PC-3 (cell line): ENCODE measurements at regions not wholly inside any gene's neighbourhood (a gene's known extent, or its start where the extent isn't known, plus 50 kb on each side); places are given as distances from the start of the nearest gene placed in this dataset.

ENCODE experiments used
- ATAC-seq: fragments of 200-7000 bp; cut with Tn5 transposase; 2 replicates; pipeline ENCODE4 v1.9.1; 2020; ENCODE audit warnings: mild to moderate bottlenecking, moderate library complexity
- BruUV-seq: library from RNA; stranded (reverse); fragments of 400-500 nt; replicated peaks from 2 replicates; lab custom pipeline; 2021; lab: Mats Ljungman, UMichigan
- CTCF ChIA-PET: fragments of 300-600 bp; sonication (Branson Sonifier 250); formaldehyde crosslinking; loops from one replicate; lab custom pipeline; 2022; ENCODE audit warnings: antibody characterized with exemption; lab: Charles Lee
- POLR2A ChIA-PET: fragments of 300-600 bp; sonication (Branson Sonifier 250); formaldehyde crosslinking; loops from one replicate; lab custom pipeline; 2022; ENCODE audit warnings: antibody characterized with exemption; ENCODE audit not compliant: unreplicated experiment; lab: Charles Lee
- DNase-seq: peaks from one replicate; pipeline ENCODE4 v3.0.0-alpha.2; 2015
- H2AFZ ChIP-seq: fragments of 300-600 bp; sonication (generic); 2 replicates; pipeline ENCODE4 v1.6.0; 2016; ENCODE audit warnings: antibody characterized with exemption, low read length
- H3F3A ChIP-seq: fragments of 300-600 bp; sonication (generic); one replicate; pipeline ENCODE4 v1.6.0; 2017; ENCODE audit warnings: antibody characterized with exemption, low read length, control low read depth, mild to moderate bottlenecking; ENCODE audit not compliant: unreplicated experiment
- H3K27ac ChIP-seq: fragments of 300-600 bp; sonication (generic); 2 replicates; pipeline ENCODE4 v1.5.1; 2016; ENCODE audit warnings: mild to moderate bottlenecking, low read length
- H3K27me3 ChIP-seq: fragments of 300-600 bp; sonication (generic); 2 replicates; pipeline ENCODE4 v1.6.1; 2016; ENCODE audit warnings: low read length, mixed read lengths
- H3K36me3 ChIP-seq: fragments of 300-600 bp; sonication (generic); 2 replicates; pipeline ENCODE4 v1.6.1; 2016; ENCODE audit warnings: low read depth, mixed run types, low read length, mixed read lengths
- H3K4me1 ChIP-seq: fragments of 300-600 bp; sonication (generic); 2 replicates; pipeline ENCODE4 v1.5.1; 2016; ENCODE audit warnings: low read length; ENCODE audit not compliant: insufficient read depth
- H3K4me2 ChIP-seq: fragments of 300-600 bp; sonication (generic); 2 replicates; pipeline ENCODE4 v1.6.0; 2016; ENCODE audit warnings: low read length
- H3K4me3 ChIP-seq: fragments of 300-600 bp; sonication (generic); 2 replicates; pipeline ENCODE4 v1.5.1; 2016; ENCODE audit warnings: mild to moderate bottlenecking, low read length, mixed read lengths
- H3K79me2 ChIP-seq: fragments of 300-600 bp; sonication (generic); 2 replicates; pipeline ENCODE4 v1.6.1; 2017; ENCODE audit warnings: low read length, mixed read lengths
- H3K9ac ChIP-seq: fragments of 300-600 bp; sonication (generic); 2 replicates; pipeline ENCODE4 v1.6.0; 2016; ENCODE audit warnings: mild to moderate bottlenecking, low read length
- H3K9me2 ChIP-seq: fragments of 300-600 bp; sonication (generic); replicated peaks from 2 replicates; pipeline ENCODE4 v1.6.1; 2016; ENCODE audit warnings: mixed run types, low read length, mixed read lengths
- H3K9me3 ChIP-seq: fragments of 300-600 bp; sonication (generic); 2 replicates; pipeline ENCODE4 v1.6.1; 2016; ENCODE audit warnings: low read length, mixed read lengths
- H4K20me1 ChIP-seq: fragments of 300-600 bp; sonication (generic); 2 replicates; pipeline ENCODE4 v1.6.1; 2016; ENCODE audit warnings: low read length, mixed read lengths
- CTCF ChIP-seq: fragments of 300-600 bp; sonication (generic); conservative IDR thresholded peaks from 2 replicates; pipeline ENCODE4 v1.5.1; 2017; ENCODE audit warnings: antibody characterized with exemption, low read depth, mild to moderate bottlenecking, low read length
- EZH2 ChIP-seq: fragments of 300-600 bp; sonication (generic); IDR thresholded peaks from one replicate; pipeline ENCODE4 v1.6.1; 2017; ENCODE audit warnings: antibody characterized with exemption, mild to moderate bottlenecking, low read length; ENCODE audit not compliant: unreplicated experiment
- EZH2phosphoT487 ChIP-seq: fragments of 300-600 bp; sonication (generic); IDR thresholded peaks from 2 replicates; pipeline ENCODE4 v1.6.1; 2018; ENCODE audit warnings: mild to moderate bottlenecking, antibody characterized with exemption, low read length, borderline replicate concordance
- intact Hi-C: fragments of 100-400 bp; cut with micrococcal nuclease; formaldehyde crosslinking; loops from 2 replicates; pipeline ENCODE4 v1.9.0; 2023

DNA sequence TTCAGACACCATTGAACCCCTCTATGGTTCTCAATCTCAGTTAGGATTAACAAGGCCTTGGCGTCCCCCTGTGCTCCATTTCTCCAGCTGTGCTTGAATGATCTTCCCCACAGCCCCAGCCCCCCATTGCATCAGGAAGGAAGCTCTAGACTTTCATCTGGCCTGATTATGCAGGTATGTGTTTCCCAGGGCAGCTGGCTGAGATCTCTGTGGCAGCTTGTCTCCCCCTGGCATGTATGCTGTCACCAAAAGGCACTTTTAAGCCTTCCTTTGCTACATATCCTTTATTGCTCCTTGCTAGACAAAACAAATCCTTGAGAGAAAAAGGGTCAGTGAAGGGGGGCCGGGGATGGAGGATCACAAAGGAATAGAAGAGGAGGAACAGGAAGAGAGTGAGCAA is 1056.0 kb upstream of the SLIT2 start:
- no peak overlapping the region for H3K4me2 ChIP-seq
- intact Hi-C loops: no loop called here
- ChIA-PET POLR2A (no interaction called here), CTCF (no interaction called here)
- no peaks in the 10 kb centered on the region for H3K36me3 ChIP-seq
- no peak for TF ChIP-seq EZH2
- no peak for TF ChIP-seq EZH2phosphoT487
- no peak for TF ChIP-seq CTCF
- no peak overlapping the region for H3K4me3 ChIP-seq
- H3K4me1 ChIP-seq: no peaks in the 10 kb centered on the region
- no peaks in the 10 kb centered on the region for H3K79me2 ChIP-seq
- H3K27me3 ChIP-seq: no peaks in the 10 kb centered on the region
- H3F3A ChIP-seq: no peaks in the 10 kb centered on the region
- BruUV-seq: no TSS peak
- H3K9me3 ChIP-seq: no peaks in the 10 kb centered on the region
- H3K9me2 ChIP-seq: no peaks in the 10 kb centered on the region
- no peaks in the 10 kb centered on the region for H4K20me1 ChIP-seq
- no peak overlapping the region for H2AFZ ChIP-seq
- H3K9ac ChIP-seq: no peak overlapping the region
- DNase-seq (no peak), ATAC-seq (no peak)
- H3K27ac ChIP-seq: no peak overlapping the region

DNA sequence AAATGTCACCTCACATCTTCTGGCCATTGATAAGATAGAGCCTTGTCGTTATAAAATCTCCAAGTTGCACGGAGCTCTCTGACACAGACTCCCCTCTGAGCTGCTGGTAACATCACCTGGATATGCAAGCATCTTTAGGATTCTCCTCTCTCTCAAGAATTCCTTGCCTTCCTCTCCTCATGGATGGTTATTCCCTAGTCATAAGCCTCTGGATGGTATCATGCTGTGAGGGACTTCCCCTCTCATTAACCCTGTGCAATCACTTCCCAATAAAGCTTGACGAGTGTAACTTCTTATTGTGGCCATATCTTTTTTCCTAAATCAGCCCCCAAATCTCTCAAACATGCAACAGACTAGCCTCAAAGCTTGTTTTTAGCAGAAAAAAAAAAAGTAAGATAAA is 1057.0 kb upstream of the SLIT2 start:
- Histone ChIP-seq H3K36me3 (no peaks in the 10 kb centered on the region), H3K4me1 (no peaks in the 10 kb centered on the region), H3K79me2 (no peaks in the 10 kb centered on the region), H4K20me1 (no peaks in the 10 kb centered on the region), H3F3A (no peaks in the 10 kb centered on the region), H2AFZ (no peak overlapping the region), H3K9me3 (no peaks in the 10 kb centered on the region), H3K9ac (no peak overlapping the region), H3K4me3 (no peak overlapping the region), H3K27ac (no peak overlapping the region), H3K4me2 (no peak overlapping the region), H3K27me3 (no peaks in the 10 kb centered on the region), H3K9me2 (no peaks in the 10 kb centered on the region)
- CTCF ChIA-PET: no interaction called here
- BruUV-seq: no TSS peak
- DNase-seq (no peak), ATAC-seq (no peak)
- POLR2A ChIA-PET: no interaction called here
- TF ChIP-seq EZH2 (no peak), CTCF (no peak), EZH2phosphoT487 (no peak)
- intact Hi-C loops: no loop called here

- BruUV-seq: no TSS peak
- Histone ChIP-seq H3K4me2 (no peak overlapping the region), H3K27ac (no peak overlapping the region), H3K79me2 (no peaks in the 10 kb centered on the region), H3K4me1 (no peaks in the 10 kb centered on the region), H2AFZ (no peak overlapping the region), H3K9me2 (no peaks in the 10 kb centered on the region), H3K36me3 (no peaks in the 10 kb centered on the region), H3K9me3 (no peaks in the 10 kb centered on the region), H4K20me1 (no peaks in the 10 kb centered on the region), H3F3A (no peaks in the 10 kb centered on the region), H3K9ac (no peak overlapping the region), H3K4me3 (no peak overlapping the region), H3K27me3 (no peaks in the 10 kb centered on the region)
- ATAC-seq (no peak), DNase-seq (no peak)
- ChIA-PET CTCF (no interaction called here), POLR2A (no interaction called here)
- TF ChIP-seq EZH2phosphoT487 (no peak), EZH2 (no peak), CTCF (no peak)
- intact Hi-C loops: no loop called here
Measured at GRCh38 chr4:19193274-19193981, 1058.3 kb upstream of the SLIT2 start.
